ENCODE measurements at regions not wholly inside any gene's neighbourhood (a gene's known extent, or its start where the extent isn't known, plus 50 kb on each side); places are given as distances from the start of the nearest gene placed in this dataset.

GRCh38 chr14:71645656-71646055 lies 286.6 kb upstream of the RGS6 start:
- TF ChIP-seq, protein P1, sequence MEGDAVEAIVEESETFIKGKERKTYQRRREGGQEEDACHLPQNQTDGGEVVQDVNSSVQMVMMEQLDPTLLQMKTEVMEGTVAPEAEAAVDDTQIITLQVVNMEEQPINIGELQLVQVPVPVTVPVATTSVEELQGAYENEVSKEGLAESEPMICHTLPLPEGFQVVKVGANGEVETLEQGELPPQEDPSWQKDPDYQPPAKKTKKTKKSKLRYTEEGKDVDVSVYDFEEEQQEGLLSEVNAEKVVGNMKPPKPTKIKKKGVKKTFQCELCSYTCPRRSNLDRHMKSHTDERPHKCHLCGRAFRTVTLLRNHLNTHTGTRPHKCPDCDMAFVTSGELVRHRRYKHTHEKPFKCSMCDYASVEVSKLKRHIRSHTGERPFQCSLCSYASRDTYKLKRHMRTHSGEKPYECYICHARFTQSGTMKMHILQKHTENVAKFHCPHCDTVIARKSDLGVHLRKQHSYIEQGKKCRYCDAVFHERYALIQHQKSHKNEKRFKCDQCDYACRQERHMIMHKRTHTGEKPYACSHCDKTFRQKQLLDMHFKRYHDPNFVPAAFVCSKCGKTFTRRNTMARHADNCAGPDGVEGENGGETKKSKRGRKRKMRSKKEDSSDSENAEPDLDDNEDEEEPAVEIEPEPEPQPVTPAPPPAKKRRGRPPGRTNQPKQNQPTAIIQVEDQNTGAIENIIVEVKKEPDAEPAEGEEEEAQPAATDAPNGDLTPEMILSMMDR (conservative IDR thresholded peaks at IDR 0.05; ENCODE audit: low read length): no peak
- TF ChIP-seq EZH2phosphoT487 (IDR thresholded peaks at IDR 0.05; ENCODE audit: borderline replicate concordance): no peak

All from Loucy (cell line).